NOMO-1 treated with DMSO at 0.1 percent for 48 hours (cell line): ENCODE measurements at regions not wholly inside any gene's neighbourhood (a gene's known extent, or its start where the extent isn't known, plus 50 kb on each side); places are given as distances from the start of the nearest gene placed in this dataset.
"Not testable (repeated sequence)": the region's sequence is repeated elsewhere in the genome, so short reads cannot be mapped to it uniquely, and the experiment has no call there.

ENCODE experiments used
- DNase-seq: peaks from one replicate; lab custom pipeline; 2025; ENCODE audit not compliant: unreplicated experiment; lab: John Stamatoyannopoulos, UW

DNA sequence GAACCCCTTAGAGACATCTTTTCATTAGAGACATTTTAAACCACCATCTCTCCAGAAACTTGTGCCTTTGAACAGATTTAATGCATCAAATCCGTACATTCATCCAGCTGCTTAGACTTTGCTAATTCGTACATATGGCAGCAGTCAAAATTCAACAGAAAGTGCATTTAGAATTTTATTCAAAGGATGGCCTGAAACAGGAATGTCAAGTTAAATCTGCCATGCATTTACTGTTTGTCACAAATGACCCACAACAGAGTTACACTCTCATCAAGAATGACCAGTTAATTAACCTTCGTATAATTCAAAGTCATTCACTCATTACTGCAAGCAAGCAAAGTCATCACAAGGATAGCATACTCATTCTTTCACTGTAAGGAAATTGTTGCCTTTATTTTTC, 284.3 kb downstream of the SLC7A11 start:
- no peak for DNase-seq

DNA sequence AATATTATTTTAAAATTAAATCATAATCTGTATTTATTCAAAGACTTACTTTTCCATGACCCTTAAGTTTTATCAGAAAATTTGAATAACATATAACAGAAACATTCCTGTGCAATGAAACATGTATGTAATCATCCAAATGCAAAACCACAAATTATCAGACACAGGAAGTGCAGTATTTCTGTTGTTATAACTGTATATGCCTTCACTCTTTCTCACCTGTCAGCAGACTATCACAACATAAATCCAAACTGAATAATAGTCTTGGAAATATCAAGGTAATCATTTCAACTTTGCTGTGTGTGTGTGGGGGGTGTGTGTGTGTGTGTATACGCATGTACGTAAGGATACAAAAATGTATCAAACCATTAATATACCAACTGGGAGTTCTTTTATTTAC, 285.9 kb downstream of the SLC7A11 start:
- DNase-seq: no peak

DNA sequence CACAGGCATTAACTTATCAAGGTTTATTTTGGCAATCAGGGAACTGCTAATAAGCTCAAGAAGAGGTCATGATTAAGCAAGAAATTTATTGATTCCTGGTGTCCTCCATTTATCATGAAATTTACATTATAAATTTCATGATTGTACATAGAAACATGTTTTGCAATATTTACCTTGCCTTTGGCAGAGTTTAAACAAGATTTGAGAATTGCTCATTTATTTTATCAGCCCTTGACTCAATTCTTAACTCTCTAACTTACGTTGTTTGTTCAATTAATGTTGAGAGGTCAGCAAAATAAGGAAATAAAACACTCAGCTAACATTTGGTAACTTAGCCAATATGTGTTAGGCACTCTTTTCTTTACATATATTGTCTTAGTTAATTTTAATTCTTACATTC, 286.6 kb downstream of the SLC7A11 start:
- DNase-seq: no peak

DNA sequence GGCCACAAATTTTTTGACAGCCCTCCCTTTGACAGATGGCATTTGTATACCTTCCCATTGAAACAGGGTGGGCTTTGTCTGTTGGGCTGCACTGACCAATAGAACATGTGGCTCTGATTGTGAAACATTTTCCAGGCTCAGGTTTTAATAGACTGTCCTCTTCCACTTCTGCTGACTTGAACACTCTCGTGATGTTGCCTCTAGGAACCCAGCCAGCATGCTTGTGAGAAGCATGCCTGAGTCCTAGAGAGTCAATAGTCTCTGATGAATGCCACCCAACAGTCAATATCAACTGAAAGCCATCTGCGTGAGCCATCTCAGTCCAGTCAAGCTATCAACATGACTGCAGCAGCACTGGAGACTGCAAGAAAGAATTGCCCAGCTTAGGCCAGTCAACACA, 290.0 kb downstream of the SLC7A11 start:
- DNase-seq: no peak

DNA sequence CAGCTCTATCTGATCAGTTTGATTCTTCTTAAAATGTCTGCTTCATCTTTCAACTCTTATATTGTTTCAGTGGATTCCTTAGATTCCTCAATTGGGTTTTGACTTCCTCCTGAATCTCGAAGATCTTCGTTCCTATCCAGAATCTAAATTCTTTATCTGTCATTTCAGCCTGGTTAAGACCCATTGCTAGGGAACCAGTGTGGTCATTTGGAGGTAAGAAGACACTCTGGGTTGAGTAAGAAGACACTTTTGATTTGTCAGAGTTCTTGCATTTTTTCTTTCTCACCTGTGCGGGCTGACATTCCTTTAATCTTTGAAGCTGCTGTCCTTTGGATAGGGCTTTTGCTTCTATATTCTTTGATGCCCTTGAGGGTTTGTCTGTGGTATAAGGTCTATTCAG, 291.9 kb downstream of the SLC7A11 start:
- no peak for DNase-seq

DNA sequence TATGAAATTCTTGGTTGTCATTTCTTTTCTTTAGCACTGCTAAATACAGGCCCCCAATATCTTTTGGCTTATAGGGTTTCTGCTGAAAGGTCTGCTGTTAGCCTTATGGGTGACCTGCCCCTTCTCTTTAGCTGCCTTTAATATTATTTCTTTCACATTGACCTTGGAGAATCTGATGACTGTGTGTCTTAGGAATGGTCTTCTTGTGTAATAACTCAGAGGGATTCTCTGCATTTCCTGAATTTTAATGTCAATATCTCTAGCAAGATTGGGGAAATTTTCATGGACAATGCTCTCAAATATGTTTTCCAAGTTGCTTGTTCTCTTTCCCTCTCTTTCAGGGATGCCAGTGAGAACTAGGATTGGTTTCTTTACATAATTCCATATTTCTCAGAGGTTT, 292.4 kb downstream of the SLC7A11 start:
- no peak for DNase-seq

DNA sequence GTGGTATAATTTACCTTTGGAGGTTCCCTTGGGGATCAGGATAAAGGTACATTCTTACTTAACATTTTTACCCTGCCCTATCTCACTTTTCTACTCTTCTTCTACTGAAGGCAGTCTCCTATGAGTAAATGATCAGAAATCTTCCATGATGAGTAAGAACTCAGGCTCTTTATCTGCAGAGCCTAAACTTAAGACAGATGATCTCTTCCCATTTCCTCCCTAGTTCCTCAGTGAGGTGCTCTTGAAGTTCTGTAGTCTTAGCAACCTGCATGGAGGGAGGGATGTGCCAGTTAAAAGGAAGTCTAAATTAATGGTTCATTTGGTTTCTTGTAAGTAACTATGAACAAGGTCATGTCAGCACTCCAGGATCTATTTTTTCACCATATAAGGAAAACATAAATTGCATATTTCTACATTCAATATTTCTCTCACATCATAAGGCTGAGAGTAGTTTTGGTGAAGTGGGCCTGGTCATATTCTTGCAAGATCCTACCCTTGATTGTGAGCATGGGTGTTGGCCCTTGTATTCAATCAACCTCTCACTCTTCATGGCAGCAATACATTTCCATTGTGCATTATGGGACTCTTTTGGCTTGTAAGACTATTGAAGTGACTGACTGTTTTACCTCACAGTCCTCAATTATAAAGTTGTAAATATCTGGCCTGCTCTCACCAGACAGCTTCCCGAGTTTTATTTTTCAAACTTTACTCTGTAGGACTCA, 295.5 kb downstream of the SLC7A11 start:
- no peak for DNase-seq

DNA sequence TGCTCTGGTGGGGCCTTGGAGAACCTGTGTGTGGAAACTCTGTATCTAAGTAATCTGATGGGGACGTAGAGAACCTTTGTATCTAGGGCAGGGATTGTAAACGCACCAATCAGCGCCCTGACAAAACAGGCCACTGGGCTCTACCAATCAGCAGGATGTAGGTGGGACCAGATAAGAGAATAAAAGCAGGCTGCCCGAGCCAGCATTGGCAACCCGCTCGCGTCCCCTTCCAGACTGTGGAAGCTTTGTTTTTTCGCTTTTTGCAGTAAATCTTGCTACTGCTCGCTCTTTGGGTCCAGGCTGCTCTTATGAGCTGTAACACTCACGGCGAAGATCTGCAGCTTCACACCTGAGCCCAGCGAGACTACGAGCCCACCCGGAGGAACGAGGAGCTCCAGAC, 299.3 kb downstream of the SLC7A11 start:
- DNase-seq: not testable (repeated sequence)

DNA sequence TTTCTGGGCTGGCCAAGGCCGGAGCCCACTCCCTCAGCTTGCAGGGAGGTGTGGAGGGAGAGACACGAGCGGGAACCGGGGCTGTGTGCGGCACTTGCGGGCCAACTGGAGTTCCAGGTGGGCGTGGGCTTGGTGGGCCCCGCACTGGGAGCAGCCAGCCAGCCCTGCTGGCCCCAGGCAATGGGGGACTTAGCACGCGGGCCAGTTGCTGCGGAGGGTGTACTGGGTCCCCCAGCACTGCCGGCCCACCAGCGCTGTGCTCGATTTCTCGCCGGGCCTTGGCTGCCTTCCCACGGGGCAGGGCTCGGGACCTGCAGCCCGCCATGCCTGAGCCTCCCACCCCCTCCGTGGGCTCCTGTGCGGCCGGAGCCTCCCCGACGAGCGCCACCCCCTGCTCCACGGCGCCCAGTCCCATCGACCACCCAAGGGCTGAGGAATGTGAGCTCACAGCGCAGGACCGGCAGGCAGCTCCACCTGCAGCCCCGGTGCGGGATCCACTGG, 300.1 kb downstream of the SLC7A11 start:
- not testable (repeated sequence) for DNase-seq

DNA sequence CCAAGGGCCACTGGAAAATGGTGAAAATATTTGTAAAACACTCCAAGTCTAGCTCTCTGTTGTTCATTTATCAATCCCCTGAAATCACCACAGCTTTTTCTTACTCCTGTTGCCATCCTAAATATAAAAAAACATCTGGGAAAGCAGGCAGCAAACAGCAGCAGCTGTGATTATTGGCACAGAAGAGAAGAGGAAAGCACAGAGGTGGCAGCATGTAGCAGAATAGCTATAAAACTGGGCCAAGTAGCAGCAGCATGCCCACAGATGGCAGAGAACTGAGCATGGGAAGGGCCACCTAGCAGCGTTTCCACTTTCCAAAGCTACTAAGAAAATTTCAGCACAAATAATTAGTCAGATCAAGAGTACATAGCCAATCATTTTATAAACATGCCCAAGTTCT, 307.2 kb downstream of the SLC7A11 start:
- DNase-seq: no peak

DNA sequence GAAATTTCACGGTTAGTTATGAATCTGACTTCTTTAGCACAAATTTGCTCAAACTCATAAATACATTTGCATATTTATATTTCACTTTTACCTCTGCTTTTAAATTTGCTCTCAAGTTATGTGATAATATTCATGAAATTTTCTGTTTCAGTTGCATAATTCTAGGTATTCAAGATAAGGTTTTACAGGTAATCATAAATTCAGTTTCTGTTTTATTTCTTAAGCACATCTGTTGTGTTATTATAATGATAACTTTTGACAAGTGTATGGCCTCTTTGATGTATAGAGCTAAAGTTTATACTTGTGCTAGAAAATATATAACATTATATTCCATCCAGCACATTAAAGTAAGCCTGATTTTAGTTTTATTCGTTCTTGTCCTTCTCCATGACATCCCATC, 308.1 kb downstream of the SLC7A11 start:
- DNase-seq: no peak

DNA sequence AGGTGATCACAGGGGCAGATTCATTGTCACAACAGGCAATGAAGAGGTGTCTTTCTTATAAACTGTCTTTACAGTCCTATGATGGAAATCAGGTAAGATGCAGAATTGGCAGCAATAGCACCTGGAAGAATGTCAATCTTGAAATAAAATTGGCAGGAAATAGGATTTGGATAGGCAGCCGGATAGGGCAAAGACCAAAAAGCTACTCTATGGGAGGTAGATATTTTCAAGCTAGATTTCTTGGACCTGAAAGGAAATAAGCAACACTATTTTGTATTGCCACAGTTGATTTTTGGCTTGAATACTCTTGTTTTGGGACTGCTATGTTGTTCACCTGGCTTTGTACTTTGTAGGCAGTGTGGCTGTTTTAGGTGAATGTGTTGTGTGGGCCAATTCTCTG, 314.2 kb downstream of the SLC7A11 start:
- DNase-seq: no peak

DNA sequence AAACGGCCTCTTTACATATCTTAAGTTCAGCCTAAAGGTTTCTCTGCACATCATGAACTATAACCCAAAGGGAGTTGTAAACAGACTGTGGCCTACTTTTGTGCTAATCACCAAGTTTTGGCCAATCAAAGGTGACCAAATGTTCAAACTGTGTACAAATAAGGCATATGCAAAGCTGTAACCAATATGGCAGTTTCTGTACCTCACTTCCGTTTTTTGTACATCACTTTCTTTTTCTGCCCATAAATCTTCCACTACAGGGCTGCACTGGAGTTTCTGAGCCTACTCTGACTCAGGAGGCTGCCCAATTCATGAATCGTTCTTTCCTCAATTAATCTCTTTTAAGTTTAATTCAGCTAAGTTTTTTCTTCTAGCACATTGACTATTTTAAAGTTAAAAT, 318.7 kb downstream of the SLC7A11 start:
- DNase-seq: peak; percentile 5

DNA sequence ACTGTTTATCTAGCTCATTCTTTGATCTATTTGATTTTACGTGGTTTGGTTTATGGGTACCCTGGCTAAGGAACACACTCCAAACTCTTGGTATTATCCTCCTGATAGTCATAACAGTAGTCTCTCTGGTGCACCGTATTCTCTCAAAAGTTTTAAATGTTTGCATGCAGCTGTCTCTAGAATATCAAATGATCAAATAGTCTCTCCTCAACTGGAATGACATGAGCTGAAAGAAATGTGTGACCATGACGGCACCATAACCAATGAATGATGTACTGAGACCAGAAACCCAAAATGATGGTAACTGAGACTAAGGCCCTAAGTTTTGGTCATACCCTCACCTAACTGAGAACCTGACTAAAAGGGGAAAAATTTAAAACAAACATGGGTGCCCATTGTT, 319.4 kb downstream of the SLC7A11 start:
- no peak for DNase-seq

DNA sequence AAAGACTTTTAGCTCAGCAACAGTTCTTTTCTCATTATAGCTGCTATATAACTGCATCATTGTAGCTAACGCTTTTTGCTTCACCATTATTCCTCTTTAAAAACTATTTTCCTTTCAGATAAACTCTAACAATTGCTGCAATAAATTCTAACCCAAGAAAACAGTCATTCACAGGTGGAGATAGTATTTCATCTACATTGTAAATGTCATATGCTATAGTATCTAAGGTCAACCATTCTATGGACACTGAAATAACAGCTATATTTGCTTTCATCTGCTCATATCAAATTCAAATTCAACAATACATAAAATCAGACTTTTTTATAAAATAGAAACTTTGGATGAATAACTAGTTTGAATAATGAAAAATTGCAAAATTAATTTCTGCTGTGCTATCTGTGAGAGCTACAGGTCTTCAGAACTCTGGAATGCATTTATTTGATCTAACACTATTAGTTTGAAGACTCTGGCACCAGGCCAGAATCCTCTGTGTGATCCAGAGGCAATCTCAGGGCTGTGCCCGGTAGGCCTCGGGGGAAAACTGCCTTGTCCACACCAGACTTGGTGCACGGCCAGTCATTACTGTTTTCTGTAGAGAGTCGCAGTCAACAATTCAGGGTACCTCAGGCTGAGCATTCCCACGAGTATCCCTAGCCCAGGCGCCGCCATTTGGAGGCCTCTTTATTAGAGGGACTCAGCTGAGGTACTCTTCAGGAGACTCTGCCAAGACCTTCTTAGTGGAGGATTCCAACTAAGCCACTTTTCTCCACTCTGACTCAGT, 332.4 kb downstream of the SLC7A11 start:
- DNase-seq: no peak

DNA sequence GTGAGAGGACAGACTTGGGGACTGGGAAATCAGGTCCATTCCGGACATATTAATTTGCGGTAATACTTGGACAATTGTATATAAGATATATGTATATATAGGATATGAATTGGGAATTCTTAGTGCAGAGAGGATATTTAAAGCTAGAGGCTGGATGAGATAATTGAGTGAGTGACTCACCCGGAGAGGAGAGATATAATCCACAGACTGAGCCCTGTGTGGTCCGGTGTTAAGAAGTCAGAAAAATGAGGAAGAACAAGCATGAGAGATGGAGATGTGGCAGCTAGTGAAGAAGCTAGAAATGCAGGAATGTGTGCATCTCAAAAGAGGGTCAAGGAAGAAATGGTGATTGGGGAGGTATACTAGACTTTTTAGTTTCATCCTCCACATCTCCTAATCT, 336.2 kb downstream of the SLC7A11 start:
- DNase-seq: no peak

DNA sequence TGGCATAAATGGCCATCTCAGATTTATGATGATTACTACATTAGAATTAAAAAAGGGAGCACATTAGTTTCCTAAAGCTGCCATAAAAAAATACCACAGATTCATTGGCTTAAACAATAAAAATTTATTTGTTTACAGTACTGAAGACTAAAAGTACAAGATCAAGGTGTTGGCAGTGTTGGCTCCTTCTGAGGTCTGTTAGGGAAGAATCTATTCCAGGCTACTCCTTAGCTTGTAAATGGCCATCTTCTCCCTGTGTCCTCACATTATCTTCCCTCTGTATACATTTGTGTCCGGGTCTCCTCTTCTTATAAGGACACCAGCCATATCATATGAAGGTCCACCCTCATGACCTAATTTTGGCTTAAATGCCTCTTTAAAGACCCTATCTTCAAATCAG, 341.0 kb downstream of the SLC7A11 start:
- DNase-seq: no peak

DNA sequence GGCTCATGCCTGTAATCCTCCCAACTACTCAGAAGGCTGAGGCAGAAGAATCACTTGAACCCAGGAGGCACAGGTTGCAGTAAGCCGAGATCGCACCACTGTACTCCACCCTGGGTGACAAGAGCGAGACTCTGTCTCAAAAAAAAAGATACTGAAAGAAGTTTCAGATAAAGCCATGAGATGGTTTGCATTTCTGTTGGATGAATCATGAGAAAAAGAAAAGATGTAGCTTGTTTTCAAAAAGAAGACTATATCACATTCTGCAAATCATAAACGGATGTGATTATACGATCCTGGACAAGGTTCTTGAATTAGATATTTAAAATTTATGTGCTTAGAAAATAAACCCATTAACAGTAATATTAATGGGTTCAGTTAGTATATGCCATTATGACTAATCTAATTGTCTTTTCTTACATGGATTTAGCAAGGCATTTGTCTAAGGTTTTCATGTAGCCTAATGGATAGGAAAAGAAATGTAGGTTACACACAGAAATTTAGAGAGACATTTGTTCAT, 345.9 kb downstream of the SLC7A11 start:
- no peak for DNase-seq

DNA sequence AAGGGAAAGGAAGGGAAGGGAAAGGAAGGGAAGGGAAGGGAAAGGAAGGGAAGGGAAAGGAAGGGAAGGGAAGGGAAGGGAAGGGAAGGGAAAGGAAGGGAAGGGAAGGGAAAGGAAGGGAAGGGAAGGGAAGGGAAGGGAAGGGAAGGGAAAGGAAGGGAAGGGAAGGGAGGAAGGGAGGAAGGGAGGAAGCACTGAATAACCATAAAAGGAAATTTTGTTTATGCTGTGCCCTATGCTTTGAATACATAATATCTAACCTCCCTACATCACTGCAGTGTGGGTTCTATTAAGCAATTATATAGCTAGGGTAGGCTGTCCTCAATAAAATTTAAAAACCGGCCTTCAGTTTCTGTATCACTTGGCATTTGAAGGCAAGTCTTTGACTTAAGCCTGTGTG, 346.6 kb downstream of the SLC7A11 start:
- DNase-seq: not testable (repeated sequence)

DNA sequence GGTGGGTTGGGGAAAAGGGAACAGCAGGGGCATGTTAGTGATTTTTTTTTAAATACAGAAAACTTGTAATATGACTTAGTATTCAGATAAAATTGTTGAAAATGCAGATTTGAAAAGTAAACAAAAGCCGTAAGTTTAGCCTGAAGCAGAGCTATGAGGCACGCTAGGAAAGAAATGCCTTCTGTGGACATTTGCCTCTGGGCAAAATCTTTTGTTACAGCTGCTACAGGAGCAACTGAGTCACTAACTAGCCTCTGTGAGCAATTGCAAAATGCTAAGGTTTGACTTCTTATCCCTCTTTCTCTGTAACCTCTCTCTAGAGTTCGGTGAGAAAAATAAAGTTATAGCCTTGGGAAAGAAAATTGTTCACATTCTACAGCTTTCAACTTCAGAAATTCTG, 350.0 kb downstream of the SLC7A11 start:
- no peak for DNase-seq

DNA sequence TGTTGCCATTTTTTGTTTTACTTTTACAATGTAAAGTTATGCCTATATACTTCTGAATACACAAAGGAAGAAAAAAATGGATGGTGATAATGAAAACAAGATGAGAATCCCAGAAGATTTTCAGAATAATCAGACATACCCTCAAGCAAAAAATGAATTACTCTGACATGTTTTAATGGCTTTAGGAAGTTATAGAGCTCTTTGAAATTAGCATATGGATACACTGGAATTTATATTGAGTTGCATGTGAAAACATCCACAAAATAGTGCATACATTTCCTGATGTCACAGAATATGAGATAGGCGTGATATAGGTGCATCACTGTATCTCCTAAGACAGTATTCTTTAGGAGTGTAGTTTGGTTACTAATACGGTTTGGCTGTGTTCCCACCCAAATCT, 351.3 kb downstream of the SLC7A11 start:
- DNase-seq: no peak

DNA sequence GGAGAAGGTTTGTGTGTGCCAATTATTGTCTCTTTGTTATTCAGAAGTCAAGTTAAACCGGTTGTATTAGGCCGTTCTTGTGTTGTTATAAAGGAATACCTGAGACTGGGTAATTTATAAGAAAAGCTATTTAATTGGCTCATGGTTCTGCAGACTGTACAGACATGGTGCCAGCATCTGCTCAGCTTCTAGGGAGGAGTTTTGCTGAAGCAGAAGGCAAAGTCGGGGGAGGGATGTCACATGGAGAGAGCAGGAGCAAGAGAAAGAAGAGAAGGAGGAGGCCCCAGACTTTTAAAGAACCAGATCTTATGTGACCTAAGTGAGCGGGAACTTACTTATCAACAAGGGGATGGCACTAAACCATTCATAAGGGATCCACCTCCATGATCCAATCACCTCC, 349.3 kb upstream of the PCDH18 start:
- no peak for DNase-seq
